Psoas muscle (tissue), 7 donors: ENCODE measurements at regions not wholly inside any gene's neighbourhood (a gene's known extent, or its start where the extent isn't known, plus 50 kb on each side); places are given as distances from the start of the nearest gene placed in this dataset.

Experiments
- ATAC-seq, 4 donors: fragments of 200-7000 bp; cut with Tn5 transposase; one replicate each; pipeline ENCODE4 v1.9.1; 2020; ENCODE audit warnings: moderate library complexity in 3 of 4, mild to moderate bottlenecking in 2 of 4
- DNase-seq, 2 donors: peaks; one replicate each; pipeline ENCODE4 v3.0.0-alpha.2; 2020
- H3K27ac ChIP-seq: fragments of 200-600 bp; one replicate; pipeline ENCODE4 v1.8.0; 2022
- H3K27me3 ChIP-seq, 3 donors: fragments of 200-600 bp in 1 of 3; one replicate each; pipeline versions ENCODE4 v1.6.1 to v1.8.0; 2013 to 2022; ENCODE audit warnings: low read length in 2 of 3, mild to moderate bottlenecking in 2 of 3, moderate library complexity in 1 of 3; ENCODE audit not compliant: insufficient read depth in 3 of 3
- H3K36me3 ChIP-seq, 2 donors: fragments of 200-600 bp in 1 of 2; one replicate each; pipeline versions ENCODE4 v1.6.1 to v1.8.0; 2013 to 2022; ENCODE audit warnings: low read depth in 1 of 2, mild to moderate bottlenecking in 1 of 2, moderate library complexity in 1 of 2; ENCODE audit not compliant: insufficient read depth in 1 of 2
- H3K4me1 ChIP-seq: fragments of 200-600 bp; one replicate; pipeline ENCODE4 v1.8.0; 2022
- H3K4me3 ChIP-seq: fragments of 200-600 bp; one replicate; pipeline ENCODE4 v1.8.0; 2022; ENCODE audit warnings: mild to moderate bottlenecking
- H3K9me3 ChIP-seq: fragments of 200-600 bp; one replicate; pipeline ENCODE4 v1.8.0; 2022
- WGBS, 3 donors: extraction: QIAGEN DNeasy Blood & Tissue Kit; methylation state at CpG; one replicate each; pipeline versions ENCODE4 v1.1.6 to v1.1.7; 2013; 5-methylcytosine and 5-hydroxymethylcytosine counted together
- intact Hi-C, 2 donors: fragments of 100-400 bp; cut with DNase I; formaldehyde crosslinking; loops; one replicate each; pipeline versions ENCODE4 v1.11.0 to v1.14.2; 2022
- TF ChIP-seq, protein P1 (sequence below): fragments of 200-600 bp; IDR thresholded peaks from one replicate; pipeline ENCODE4 v1.8.0; 2022; ENCODE audit warnings: antibody characterized with exemption
- donor health status: healthy with polysubstance abuse.
- donor health status: DM: no; HTN: no; CAD: no; lungs with moderate emphysema.
- donor health status: Bipolar disorder and iron deficiency.
- donor health status: healthy.
- donor health status: DM: yes; HTN: yes; CAD: no.
- donor health status: DM: no; HTN: no; CAD: no.
- donor health status: DM: yes; HTN: yes; CAD: no.

DNA sequence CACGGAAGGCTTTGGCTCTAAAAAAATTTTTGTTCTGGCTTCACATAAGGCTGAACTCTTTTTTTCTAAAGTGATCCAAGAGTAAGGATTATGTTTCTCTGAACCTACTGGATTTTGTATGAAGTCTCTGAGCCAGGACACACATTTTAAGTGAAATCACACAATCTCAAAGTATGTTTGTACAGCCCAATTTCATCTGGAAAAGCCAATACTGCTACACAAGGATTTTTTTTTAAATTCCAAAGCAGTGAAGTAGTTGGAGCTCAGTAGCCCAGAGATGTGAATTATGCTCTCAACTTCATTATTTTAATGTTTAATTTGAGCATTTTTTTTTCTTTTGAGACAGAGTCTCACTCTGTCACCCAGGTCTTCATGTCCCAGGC, 243.9 kb downstream of the FAM43A start:
- intact Hi-C loops, result no loop called here
- WGBS, 3 donors, result 65 to 83% (median 77%) methylated on average over 1 of the region's 1 CpG
- no peak for ATAC-seq
- H3K27me3 ChIP-seq, result peaks cover 0 to 3% (median 0%) of the 10 kb centered on the region in 3 donors
- no peaks in the 10 kb centered on the region for H3K36me3 ChIP-seq
- TF ChIP-seq, protein P1, sequence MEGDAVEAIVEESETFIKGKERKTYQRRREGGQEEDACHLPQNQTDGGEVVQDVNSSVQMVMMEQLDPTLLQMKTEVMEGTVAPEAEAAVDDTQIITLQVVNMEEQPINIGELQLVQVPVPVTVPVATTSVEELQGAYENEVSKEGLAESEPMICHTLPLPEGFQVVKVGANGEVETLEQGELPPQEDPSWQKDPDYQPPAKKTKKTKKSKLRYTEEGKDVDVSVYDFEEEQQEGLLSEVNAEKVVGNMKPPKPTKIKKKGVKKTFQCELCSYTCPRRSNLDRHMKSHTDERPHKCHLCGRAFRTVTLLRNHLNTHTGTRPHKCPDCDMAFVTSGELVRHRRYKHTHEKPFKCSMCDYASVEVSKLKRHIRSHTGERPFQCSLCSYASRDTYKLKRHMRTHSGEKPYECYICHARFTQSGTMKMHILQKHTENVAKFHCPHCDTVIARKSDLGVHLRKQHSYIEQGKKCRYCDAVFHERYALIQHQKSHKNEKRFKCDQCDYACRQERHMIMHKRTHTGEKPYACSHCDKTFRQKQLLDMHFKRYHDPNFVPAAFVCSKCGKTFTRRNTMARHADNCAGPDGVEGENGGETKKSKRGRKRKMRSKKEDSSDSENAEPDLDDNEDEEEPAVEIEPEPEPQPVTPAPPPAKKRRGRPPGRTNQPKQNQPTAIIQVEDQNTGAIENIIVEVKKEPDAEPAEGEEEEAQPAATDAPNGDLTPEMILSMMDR, result peak; percentile 1
- no peak for DNase-seq
- H3K4me1 ChIP-seq, result peaks cover 12% of the 10 kb centered on the region
- no peak overlapping the region for H3K27ac ChIP-seq
- H3K9me3 ChIP-seq, result no peaks in the 10 kb centered on the region
- H3K4me3 ChIP-seq, result no peak overlapping the region

GRCh38 chr3:194930377-194931204, 244.9 kb downstream of the FAM43A start:
- intact Hi-C loops, result loop anchor here in 1 of 2 donors (5.0 kb wide), 2 partner anchors 48 to 243 kb away; partner anchors contain the start of gene FAM43A
- TF ChIP-seq, protein P1, result no peak
- ATAC-seq (peak; percentile 57 to 76 (median 70)), DNase-seq (peak; percentile 54 to 62)
- no peaks in the 10 kb centered on the region for H3K36me3 ChIP-seq
- H3K27ac ChIP-seq, result peak overlapping the region; percentile 51
- WGBS, 3 donors, result 41 to 58% (median 48%) methylated on average over 9 of the region's 9 CpGs
- no peaks in the 10 kb centered on the region for H3K9me3 ChIP-seq
- H3K4me3 ChIP-seq, result no peak overlapping the region
- peaks cover 0 to 3% (median 0%) of the 10 kb centered on the region in 3 donors for H3K27me3 ChIP-seq
- H3K4me1 ChIP-seq, result peaks cover 12% of the 10 kb centered on the region

DNA sequence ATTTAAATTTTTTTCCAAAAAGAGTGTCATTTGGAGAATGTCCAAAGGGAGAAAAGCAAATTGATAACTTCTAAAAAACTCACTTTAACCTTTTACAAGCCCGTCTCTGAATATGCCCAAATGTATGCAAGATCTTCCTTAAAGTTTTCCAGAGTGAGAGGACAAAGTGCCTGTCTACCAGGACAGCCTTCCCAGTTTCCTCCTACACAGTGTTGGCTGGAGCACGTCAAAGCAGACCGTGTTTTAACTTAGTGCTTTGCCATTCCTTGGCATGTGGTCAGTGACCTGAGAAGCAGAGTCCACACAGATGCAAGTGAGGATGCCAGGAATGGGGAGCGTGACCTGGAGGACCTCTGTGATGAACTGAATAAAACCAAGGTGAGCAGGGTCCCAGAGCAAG, 245.7 kb downstream of the FAM43A start:
- H3K27me3 ChIP-seq, result peaks cover 0 to 3% (median 0%) of the 10 kb centered on the region in 3 donors
- H3K36me3 ChIP-seq, result no peaks in the 10 kb centered on the region
- peaks cover 12% of the 10 kb centered on the region for H3K4me1 ChIP-seq
- no peaks in the 10 kb centered on the region for H3K9me3 ChIP-seq
- peak in 2 of 4 donors; percentile 23 to 28 for ATAC-seq
- H3K4me3 ChIP-seq, result no peak overlapping the region
- WGBS, 3 donors, result 31 to 39% (median 33%) methylated on average over 4 of the region's 4 CpGs
- H3K27ac ChIP-seq, result peak overlapping the region; percentile 51
- intact Hi-C loops, result loop anchor here in 1 of 2 donors (5.0 kb wide), 2 partner anchors 49 to 244 kb away; partner anchors contain the start of gene FAM43A
- TF ChIP-seq, protein P1, result no peak
- DNase-seq, result no peak

- H3K36me3 ChIP-seq, result no peaks in the 10 kb centered on the region
- intact Hi-C loops, result loop anchor here in 1 of 2 donors (5.0 kb wide), 2 partner anchors 50 to 245 kb away; partner anchors contain the start of gene FAM43A
- DNase-seq, result no peak
- no peak for ATAC-seq
- 78 to 81% (median 79%) methylated on average over 2 of the region's 2 CpGs for WGBS, 3 donors
- TF ChIP-seq, protein P1, result no peak
- H3K4me1 ChIP-seq, result peaks cover 12% of the 10 kb centered on the region
- no peaks in the 10 kb centered on the region for H3K9me3 ChIP-seq
- H3K27me3 ChIP-seq, result peaks cover 0 to 3% (median 0%) of the 10 kb centered on the region in 3 donors
- H3K27ac ChIP-seq, result peak overlapping the region; percentile 51
- H3K4me3 ChIP-seq, result no peak overlapping the region
These were observed 246.2 kb downstream of the FAM43A start for GRCh38 chr3:194931865-194932264.
